K562 (cell line): ENCODE measurements at regions not wholly inside any gene's neighbourhood (a gene's known extent, or its start where the extent isn't known, plus 50 kb on each side); places are given as distances from the start of the nearest gene placed in this dataset.

Experiments used
- ATAC-seq: fragments of 200-7000 bp; cut with Tn5 transposase; 3 replicates; pipeline ENCODE4 v1.9.1; 2020; ENCODE audit warnings: moderate library complexity
- BruUV-seq: library from RNA; stranded (reverse); fragments of 400-500 nt; replicated peaks from 2 replicates; lab custom pipeline; 2021; lab: Mats Ljungman, UMichigan
- CTCF ChIA-PET: fragments of 300-600 bp; formaldehyde crosslinking; extraction: SDS; loops from one replicate; lab custom pipeline; 2021; ENCODE audit warnings: low intra/inter-chr PET ratio; lab: Yijun Ruan, JAX
- POLR2A ChIA-PET: fragments of 300-600, 350-650 bp; sonication (Branson Sonifier 250); formaldehyde crosslinking; extraction: SDS; loops from one replicate; lab custom pipeline; 2021; ENCODE audit warnings: antibody characterized with exemption, inconsistent platforms; lab: Yijun Ruan, JAX
- DNase-seq, 4 experiments: peaks; one replicate each; pipeline versions ENCODE4 v3.0.0 to v3.0.0-alpha.2; 2011 to 2018; ENCODE audit warnings: low spot score in 3 of 4, mixed read lengths in 3 of 4; ENCODE audit errors: extremely low read depth in 1 of 4
- FAIRE-seq: peaks from 2 replicates; lab custom pipeline; 2011; peaks lifted over from hg19 to GRCh38; lab: Jason Lieb, UNC
- H2AFZ ChIP-seq: 2 replicates; pipeline ENCODE4 v1.6.0; 2011; ENCODE audit warnings: low read depth, low read length, control low read depth, inconsistent platforms
- H3K27ac ChIP-seq: fragments of 200-600 bp; 3 replicates; pipeline ENCODE4 v1.8.0; 2011; ENCODE audit warnings: low read depth, mild to moderate bottlenecking, control low read depth, inconsistent platforms, low read length, moderate library complexity, mixed read lengths; ENCODE audit errors: extremely low read depth
- H3K27me3 ChIP-seq, 2 experiments: fragments of 300-600 bp in 1 of 2; 2 replicates in 1 of 2; 3 replicates in 1 of 2; pipeline versions ENCODE4 v1.6.0 to v1.8.0; 2011; ENCODE audit warnings: inconsistent platforms in 2 of 2, low read length in 2 of 2, mild to moderate bottlenecking in 1 of 2, mixed read lengths in 1 of 2, moderate library complexity in 1 of 2; ENCODE audit not compliant: control insufficient read depth in 2 of 2, insufficient read depth in 2 of 2
- H3K36me3 ChIP-seq: fragments of 300-600 bp; 3 replicates; pipeline ENCODE4 v1.8.0; 2011; ENCODE audit warnings: mild to moderate bottlenecking, low read length, inconsistent platforms; ENCODE audit not compliant: control insufficient read depth, insufficient read depth
- H3K4me1 ChIP-seq, 2 experiments: fragments of 200-600 bp in 1 of 2; replicated peaks in 1 of 2; 2 replicates in 1 of 2; 3 replicates in 1 of 2; pipeline versions ENCODE4 v1.5.1 to v1.8.0; 2011; ENCODE audit warnings: inconsistent platforms in 2 of 2, low read length in 2 of 2, mild to moderate bottlenecking in 1 of 2, mixed read lengths in 1 of 2, moderate library complexity in 1 of 2; ENCODE audit not compliant: control insufficient read depth in 2 of 2, insufficient read depth in 2 of 2
- H3K4me2 ChIP-seq: 2 replicates; pipeline ENCODE4 v1.6.1; 2011; ENCODE audit warnings: low read length, control low read depth, inconsistent platforms, mixed read lengths; ENCODE audit not compliant: insufficient read depth
- H3K4me3 ChIP-seq: fragments of 200-600 bp; sonication (generic), shearing (Covaris generic); 2 replicates; pipeline ENCODE4 v1.5.1; 2016; ENCODE audit warnings: control low read depth, inconsistent platforms
- H3K79me2 ChIP-seq: fragments of 200-600 bp; 3 replicates; pipeline ENCODE4 v1.8.0; 2011; ENCODE audit warnings: low read length, inconsistent platforms; ENCODE audit not compliant: control insufficient read depth, insufficient read depth
- H3K9ac ChIP-seq, 2 experiments: 2 replicates each; pipeline versions ENCODE4 v1.6.0 to v1.6.1; 2011; ENCODE audit warnings: low read depth in 2 of 2, low read length in 2 of 2, control low read depth in 1 of 2, inconsistent platforms in 1 of 2, mild to moderate bottlenecking in 1 of 2, mixed read lengths in 1 of 2; ENCODE audit not compliant: insufficient read depth in 1 of 2
- H3K9me1 ChIP-seq: one replicate; pipeline ENCODE4 v1.6.0; 2011; ENCODE audit warnings: inconsistent platforms, mild to moderate bottlenecking, low read length, moderate library complexity; ENCODE audit not compliant: control insufficient read depth, insufficient read depth
- H3K9me3 ChIP-seq: replicated peaks from 2 replicates; pipeline ENCODE4 v1.5.1; 2011; ENCODE audit warnings: low read depth, low read length, inconsistent platforms; ENCODE audit not compliant: control insufficient read depth, insufficient read depth
- H4K20me1 ChIP-seq: replicated peaks from 2 replicates; pipeline ENCODE4 v1.6.1; 2011; ENCODE audit warnings: low read length, inconsistent platforms, mixed read lengths; ENCODE audit not compliant: control insufficient read depth, insufficient read depth
- NFIC ChIP-seq: fragments of 450-650 bp; IDR thresholded peaks from 2 replicates; pipeline ENCODE4 v1.6.1; 2017; ENCODE audit warnings: mild to moderate bottlenecking, inconsistent platforms
- PHF8 ChIP-seq: fragments of 200-600 bp; sonication (generic); IDR thresholded peaks from 2 replicates; pipeline ENCODE4 v1.6.1; 2012; ENCODE audit warnings: mixed run types, mild to moderate bottlenecking, inconsistent platforms, low read length, moderate library complexity, borderline replicate concordance
- TCF7 ChIP-seq: sonication (generic); IDR thresholded peaks from 2 replicates; pipeline ENCODE4 v1.6.1; 2016; ENCODE audit warnings: antibody characterized with exemption, borderline replicate concordance
- UBTF ChIP-seq, 2 experiments: IDR thresholded peaks; 2 replicates each; pipeline ENCODE4 v1.6.1; 2012; ENCODE audit warnings: improper control_type of control experiment in 2 of 2, low read depth in 2 of 2, low read length in 2 of 2, borderline replicate concordance in 1 of 2
- ZBTB43 ChIP-seq: sonication (generic); formaldehyde crosslinking; IDR thresholded peaks from 2 replicates; pipeline ENCODE4 v1.8.0; 2023; ENCODE audit warnings: mild to moderate bottlenecking, missing genetic modification reagents
- WGBS: fragments of 100-300 bp; shearing (Covaris generic); methylation state at CpG from one replicate; pipeline ENCODE4 v1.1.6; 2016; ENCODE audit warnings: low coverage, mixed read lengths; ENCODE audit not compliant: insufficient coverage; ENCODE audit errors: missing lambda C conversion rate; 5-methylcytosine and 5-hydroxymethylcytosine counted together
- in situ Hi-C: fragments of 300-500 bp; cut with MboI; formaldehyde crosslinking; loops from 4 replicates; pipeline ENCODE4 v1.15.0; 2018; ENCODE audit warnings: inconsistent platforms, mixed read lengths
- intact Hi-C: fragments of 100-400 bp; cut with micrococcal nuclease; formaldehyde crosslinking; loops from 2 replicates; pipeline ENCODE4 v1.14.2; 2022

GRCh38 chr1:201691716-201692554 lies 137.0 kb upstream of the IPO9 start (continued):
- TF ChIP-seq UBTF (IDR thresholded peaks at IDR 0.05; ENCODE audit: borderline replicate concordance in 1 of 2, low read depth in 2 of 2, low read length in 2 of 2) (no peak), PHF8 (no peak), TCF7 (no peak)

GRCh38 chr1:201692555-201693394 lies 136.2 kb upstream of the IPO9 start:
- Histone ChIP-seq H3K79me2 (no peaks in the 10 kb centered on the region), H3K9ac (no peak overlapping the region), H2AFZ (no peak overlapping the region), H3K27me3 (peaks cover 0 to 8% of the 10 kb centered on the region in 2 experiments; a peak in 3 of 5 replicates), H3K9me1 (no peaks in the 10 kb centered on the region), H4K20me1 (peaks cover 6% of the 10 kb centered on the region; the same call in 1 of the 2 replicates), H3K36me3 (no peaks in the 10 kb centered on the region), H3K9me3 (no peaks in the 10 kb centered on the region), H3K27ac (no peak overlapping the region), H3K4me3 (no peak overlapping the region), H3K4me1 (no peaks in the 10 kb centered on the region; a peak in 1 of 5 replicates), H3K4me2 (no peak overlapping the region)
- FAIRE-seq (no peak), DNase-seq (no peak), ATAC-seq (no peak)
- intact Hi-C loops = no loop called here
- in situ Hi-C loops = no loop called here
- 0 out of 2 replicates have a peak, but pooled peaks have one; percentile 18 for TF ChIP-seq NFIC
- TF ChIP-seq ZBTB43 (CRISPR knock-in tag) = no peak
- POLR2A ChIA-PET = no interaction called here
- no TSS peak for BruUV-seq
- WGBS = 34% methylated on average over 3 of the region's 3 CpGs
- CTCF ChIA-PET = no interaction called here
